Nephron progenitor cell (in vitro differentiated cells): ENCODE measurements at regions not wholly inside any gene's neighbourhood (a gene's known extent, or its start where the extent isn't known, plus 50 kb on each side); places are given as distances from the start of the nearest gene placed in this dataset.
"Not testable (repeated sequence)": the region's sequence is repeated elsewhere in the genome, so short reads cannot be mapped to it uniquely, and the experiment has no call there.

ENCODE experiments used
- DNase-seq: peaks from one replicate; pipeline ENCODE4 v3.0.0; 2021
- H3K27ac Mint-ChIP-seq: 2 replicates; pipeline ENCODE4 v1.8.0; 2021; ENCODE audit warnings: mild to moderate bottlenecking, moderate library complexity, mixed read lengths
- H3K27me3 Mint-ChIP-seq: 2 replicates; pipeline ENCODE4 v1.8.0; 2021; ENCODE audit warnings: mild to moderate bottlenecking, low read depth, mixed read lengths; ENCODE audit not compliant: poor library complexity
- H3K36me3 Mint-ChIP-seq: 2 replicates; pipeline ENCODE4 v1.8.0; 2021; ENCODE audit warnings: low read depth, mixed read lengths
- H3K4me1 Mint-ChIP-seq: 2 replicates; pipeline ENCODE4 v1.8.0; 2021; ENCODE audit warnings: mixed read lengths
- H3K4me3 Mint-ChIP-seq: 2 replicates; pipeline ENCODE4 v1.8.0; 2021; ENCODE audit warnings: mild to moderate bottlenecking, moderate library complexity, mixed read lengths
- H3K9me3 Mint-ChIP-seq: 2 replicates; pipeline ENCODE4 v1.8.0; 2021; ENCODE audit warnings: mild to moderate bottlenecking, moderate library complexity, mixed read lengths
- TF ChIP-seq, protein P1 (sequence below): fragments of 200-600 bp; sonication (generic); IDR thresholded peaks from 2 replicates; pipeline ENCODE4 v1.5.0; 2021; ENCODE audit warnings: antibody characterized with exemption

GRCh38 chr7:80017101-80017698 is 117.4 kb upstream of the GNAI1 start:
- no peak for DNase-seq
- no peak overlapping the region for H3K4me3 Mint-ChIP-seq
- H3K36me3 Mint-ChIP-seq: peaks cover 10% of the 10 kb centered on the region
- no peaks in the 10 kb centered on the region for H3K4me1 Mint-ChIP-seq
- no peaks in the 10 kb centered on the region for H3K27me3 Mint-ChIP-seq
- H3K9me3 Mint-ChIP-seq: peaks cover 21% of the 10 kb centered on the region
- no peak overlapping the region for H3K27ac Mint-ChIP-seq
- TF ChIP-seq, protein P1, sequence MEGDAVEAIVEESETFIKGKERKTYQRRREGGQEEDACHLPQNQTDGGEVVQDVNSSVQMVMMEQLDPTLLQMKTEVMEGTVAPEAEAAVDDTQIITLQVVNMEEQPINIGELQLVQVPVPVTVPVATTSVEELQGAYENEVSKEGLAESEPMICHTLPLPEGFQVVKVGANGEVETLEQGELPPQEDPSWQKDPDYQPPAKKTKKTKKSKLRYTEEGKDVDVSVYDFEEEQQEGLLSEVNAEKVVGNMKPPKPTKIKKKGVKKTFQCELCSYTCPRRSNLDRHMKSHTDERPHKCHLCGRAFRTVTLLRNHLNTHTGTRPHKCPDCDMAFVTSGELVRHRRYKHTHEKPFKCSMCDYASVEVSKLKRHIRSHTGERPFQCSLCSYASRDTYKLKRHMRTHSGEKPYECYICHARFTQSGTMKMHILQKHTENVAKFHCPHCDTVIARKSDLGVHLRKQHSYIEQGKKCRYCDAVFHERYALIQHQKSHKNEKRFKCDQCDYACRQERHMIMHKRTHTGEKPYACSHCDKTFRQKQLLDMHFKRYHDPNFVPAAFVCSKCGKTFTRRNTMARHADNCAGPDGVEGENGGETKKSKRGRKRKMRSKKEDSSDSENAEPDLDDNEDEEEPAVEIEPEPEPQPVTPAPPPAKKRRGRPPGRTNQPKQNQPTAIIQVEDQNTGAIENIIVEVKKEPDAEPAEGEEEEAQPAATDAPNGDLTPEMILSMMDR: no peak

GRCh38 chr7:80014511-80014910 is 120.1 kb upstream of the GNAI1 start:
- H3K27ac Mint-ChIP-seq: no peak overlapping the region
- peaks cover 10% of the 10 kb centered on the region for H3K36me3 Mint-ChIP-seq
- no peak overlapping the region for H3K4me3 Mint-ChIP-seq
- H3K9me3 Mint-ChIP-seq: peaks cover 8% of the 10 kb centered on the region
- no peaks in the 10 kb centered on the region for H3K27me3 Mint-ChIP-seq
- TF ChIP-seq, protein P1: no peak
- no peaks in the 10 kb centered on the region for H3K4me1 Mint-ChIP-seq
- DNase-seq: no peak

DNA sequence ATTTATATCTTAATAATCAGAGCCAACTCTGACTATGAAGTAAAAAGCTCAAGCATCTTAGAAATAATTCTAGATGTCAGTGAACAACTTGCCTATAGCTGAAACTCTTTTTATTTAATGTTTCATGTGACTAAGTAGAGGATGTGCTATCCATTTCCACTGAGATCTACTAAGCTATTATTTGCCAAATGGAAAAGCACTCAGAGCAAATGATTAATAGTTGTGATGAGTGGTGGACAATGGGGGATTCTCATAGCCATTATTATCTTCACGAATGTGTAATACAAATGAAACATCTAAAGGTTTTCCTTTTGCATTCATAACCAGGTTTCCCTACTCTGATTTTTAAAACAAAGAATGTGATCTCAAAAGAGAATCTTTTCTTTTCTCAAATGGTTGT is 126.6 kb upstream of the GNAI1 start:
- Mint-ChIP-seq H3K27ac (no peak overlapping the region), H3K4me1 (no peaks in the 10 kb centered on the region), H3K4me3 (no peak overlapping the region), H3K27me3 (no peaks in the 10 kb centered on the region), H3K9me3 (no peaks in the 10 kb centered on the region), H3K36me3 (no peaks in the 10 kb centered on the region)
- DNase-seq: no peak
- TF ChIP-seq, protein P1: no peak

DNA sequence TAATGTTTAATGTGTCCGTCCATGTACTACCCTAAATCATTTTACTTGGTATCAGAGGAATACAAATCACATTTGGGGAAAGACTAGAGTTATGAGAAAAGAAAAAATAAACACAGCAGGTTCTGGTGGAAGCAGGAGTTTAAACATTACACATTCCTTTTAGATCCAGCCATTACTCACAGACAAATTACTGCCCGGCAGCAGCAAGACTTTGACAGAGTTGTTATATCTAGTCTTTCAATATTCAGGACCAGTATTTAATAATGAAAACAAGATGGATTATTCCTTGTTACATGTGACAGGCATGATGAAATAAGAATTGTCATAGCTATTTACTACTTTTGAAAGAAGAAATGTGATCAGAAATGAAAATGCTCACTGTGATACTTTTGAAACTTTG is 131.8 kb upstream of the GNAI1 start:
- Mint-ChIP-seq H3K4me3 (no peak overlapping the region), H3K27me3 (no peaks in the 10 kb centered on the region), H3K27ac (no peak overlapping the region), H3K9me3 (no peaks in the 10 kb centered on the region), H3K36me3 (no peaks in the 10 kb centered on the region), H3K4me1 (no peaks in the 10 kb centered on the region)
- no peak for DNase-seq
- TF ChIP-seq, protein P1: no peak

DNA sequence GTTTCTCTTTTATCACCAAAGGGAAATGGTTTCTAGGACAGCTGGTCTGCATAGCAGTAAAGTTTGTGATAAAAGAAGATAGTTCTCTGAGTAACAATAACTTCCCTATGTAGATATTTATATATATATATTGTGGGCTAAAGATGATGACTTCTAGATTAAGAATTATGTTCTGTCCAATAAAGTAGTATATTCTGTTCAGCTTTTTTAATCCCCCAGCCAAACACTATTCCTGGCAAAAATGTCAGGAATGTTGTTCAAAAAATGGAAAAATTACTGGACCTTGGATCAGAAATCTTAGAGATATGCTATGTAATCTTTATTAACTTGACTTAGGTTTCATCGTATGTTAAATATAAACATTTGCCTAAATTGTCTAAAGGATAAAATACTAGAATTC is 136.3 kb upstream of the GNAI1 start:
- TF ChIP-seq, protein P1: no peak
- no peaks in the 10 kb centered on the region for H3K36me3 Mint-ChIP-seq
- no peaks in the 10 kb centered on the region for H3K4me1 Mint-ChIP-seq

DNA sequence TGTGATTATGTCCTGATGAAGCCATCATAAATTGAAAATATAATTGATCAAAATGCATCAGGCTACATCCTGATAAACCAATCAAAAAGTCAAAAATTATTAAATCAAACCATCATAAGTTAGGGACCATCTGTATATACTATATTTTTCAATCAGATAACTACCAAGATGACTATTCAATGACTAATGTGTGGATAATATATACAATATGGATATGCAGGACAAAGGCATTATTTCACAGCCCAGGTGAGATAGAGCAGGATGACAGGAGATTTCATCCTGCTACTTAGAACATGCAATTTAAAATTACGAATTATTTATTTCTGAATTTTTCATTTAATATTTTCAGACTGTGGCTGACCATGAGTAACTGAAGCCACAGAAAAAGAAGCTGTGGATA is 137.3 kb upstream of the GNAI1 start:
- no peaks in the 10 kb centered on the region for H3K27me3 Mint-ChIP-seq
- H3K36me3 Mint-ChIP-seq: no peaks in the 10 kb centered on the region
- no peak for DNase-seq

More for the DNA sequence above, 136.3 kb upstream of the GNAI1 start:
- Mint-ChIP-seq H3K9me3 (no peaks in the 10 kb centered on the region), H3K27me3 (no peaks in the 10 kb centered on the region), H3K4me3 (no peak overlapping the region), H3K27ac (no peak overlapping the region)
- no peak for DNase-seq

DNA sequence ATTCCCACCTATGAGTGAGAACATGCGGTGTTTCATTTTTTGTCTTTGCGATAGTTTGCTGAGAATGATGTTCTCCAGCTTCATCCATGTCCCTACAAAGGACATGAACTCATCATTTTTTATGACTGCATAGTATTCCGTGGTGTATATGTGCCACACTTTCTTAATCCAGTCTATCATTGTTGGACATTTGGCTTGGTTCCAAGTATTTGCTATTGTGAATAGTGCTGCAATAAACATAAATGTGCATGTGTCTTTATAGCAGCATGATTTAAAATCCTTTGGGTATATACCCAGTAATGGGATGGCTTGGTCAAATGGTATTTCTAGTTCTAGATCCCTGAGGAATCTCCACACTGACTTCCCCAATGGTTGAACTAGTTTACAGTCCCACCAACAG is 138.9 kb upstream of the GNAI1 start:
- H3K4me3 Mint-ChIP-seq, H3K27me3 Mint-ChIP-seq, H3K9me3 Mint-ChIP-seq, DNase-seq, H3K4me1 Mint-ChIP-seq, H3K36me3 Mint-ChIP-seq, H3K27ac Mint-ChIP-seq: not testable (repeated sequence)

More for the DNA sequence above, 137.3 kb upstream of the GNAI1 start:
- no peak overlapping the region for H3K27ac Mint-ChIP-seq
- no peaks in the 10 kb centered on the region for H3K4me1 Mint-ChIP-seq
- no peaks in the 10 kb centered on the region for H3K9me3 Mint-ChIP-seq
- H3K4me3 Mint-ChIP-seq: no peak overlapping the region
- TF ChIP-seq, protein P1: no peak
